G401.6 (cell line): ENCODE measurements at regions not wholly inside any gene's neighbourhood (a gene's known extent, or its start where the extent isn't known, plus 50 kb on each side); places are given as distances from the start of the nearest gene placed in this dataset.
"Not testable (repeated sequence)": the region's sequence is repeated elsewhere in the genome, so short reads cannot be mapped to it uniquely, and the experiment has no call there.

Source experiments
- FAIRE-seq: peaks from 2 replicates; lab custom pipeline; 2012; peaks lifted over from hg19 to GRCh38; lab: Jason Lieb, UNC

DNA sequence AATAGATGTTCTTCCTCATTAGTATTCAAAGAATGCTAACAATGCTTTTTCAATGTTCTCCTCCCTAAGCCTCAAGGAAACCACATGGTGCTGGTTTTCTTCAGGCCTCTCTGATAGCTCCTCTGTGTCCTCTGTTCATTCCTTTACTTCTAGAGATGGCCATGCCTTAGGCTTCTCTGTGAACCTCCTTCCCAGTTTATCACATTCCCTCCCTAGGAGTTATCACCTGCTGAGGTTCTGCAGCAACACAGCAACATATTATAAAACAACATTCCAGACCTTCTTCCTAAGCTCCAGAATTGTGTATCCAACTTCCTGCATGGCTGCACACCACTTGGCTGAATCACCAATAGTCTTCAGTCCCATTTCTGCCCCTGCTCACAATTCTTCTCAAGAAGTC lies 325.5 kb downstream of the IRS1 start:
- FAIRE-seq, result no peak

GRCh38 chr2:226471987-226472470 lies 327.6 kb downstream of the IRS1 start:
- FAIRE-seq, result no peak

GRCh38 chr2:226467633-226468032 lies 332.0 kb downstream of the IRS1 start:
- no peak for FAIRE-seq

GRCh38 chr2:226467221-226467620 lies 332.4 kb downstream of the IRS1 start:
- no peak for FAIRE-seq

GRCh38 chr2:226466589-226466988 lies 333.0 kb downstream of the IRS1 start:
- FAIRE-seq, result no peak

DNA sequence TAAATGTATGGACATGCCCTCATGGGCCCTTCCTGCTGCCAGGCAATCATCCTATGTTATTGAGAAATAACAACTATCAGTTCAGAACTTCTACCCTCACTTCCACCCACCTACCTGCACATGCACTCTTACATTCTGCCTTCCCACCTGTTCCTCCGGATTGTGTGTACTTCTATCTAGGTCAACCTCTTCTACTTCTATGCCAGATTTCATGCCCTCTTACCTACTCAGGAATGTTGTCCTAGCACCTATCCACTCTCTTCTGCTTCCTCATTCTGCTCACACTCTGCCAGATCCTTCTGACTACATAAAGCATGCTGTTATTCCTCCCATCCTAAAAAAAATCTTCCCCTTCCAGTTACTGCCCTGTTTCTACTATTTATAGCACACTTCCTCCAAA lies 333.5 kb downstream of the IRS1 start:
- no peak for FAIRE-seq

GRCh38 chr2:226464380-226464779 lies 335.2 kb downstream of the IRS1 start:
- no peak for FAIRE-seq

DNA sequence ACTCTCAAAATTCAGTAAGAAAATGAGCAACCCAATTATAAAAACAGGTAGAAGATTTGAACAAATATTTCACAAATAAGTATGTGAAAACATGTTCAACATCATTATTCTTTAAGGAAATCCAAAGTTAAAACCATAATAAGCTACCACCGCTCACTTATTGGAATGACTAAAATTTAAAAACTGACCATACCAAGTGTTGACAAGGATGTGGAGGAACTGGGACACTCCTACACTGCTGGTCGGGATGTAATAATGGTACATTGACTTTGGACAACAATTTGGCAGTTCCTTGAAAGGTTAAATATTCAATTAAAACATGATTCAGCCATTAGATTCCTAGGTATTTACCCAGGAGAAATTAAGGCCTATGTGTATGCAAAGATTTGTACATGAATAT lies 336.5 kb downstream of the IRS1 start:
- no peak for FAIRE-seq

- FAIRE-seq, result no peak
These were observed 337.6 kb downstream of the IRS1 start for GRCh38 chr2:226461981-226462380.

- FAIRE-seq, result not testable (repeated sequence)
These were observed 343.5 kb downstream of the IRS1 start for GRCh38 chr2:226456144-226456543.

DNA sequence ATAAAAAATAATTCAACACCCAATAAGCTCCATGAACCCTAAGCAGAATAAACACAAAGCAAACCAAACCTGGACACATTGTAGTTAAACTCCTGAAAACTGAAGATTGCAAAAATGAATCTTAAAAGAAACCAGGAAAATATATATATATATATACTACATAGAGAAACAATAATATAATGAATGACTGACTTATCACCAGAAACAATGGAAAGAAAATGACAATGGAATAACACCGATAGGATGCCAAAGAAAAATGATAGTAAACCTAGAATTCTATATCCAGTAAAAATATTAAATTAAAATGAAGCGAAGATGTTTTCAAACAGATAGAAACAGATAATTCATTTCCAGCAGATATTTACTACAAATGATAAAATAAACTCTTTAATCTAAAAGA lies 346.9 kb downstream of the IRS1 start:
- FAIRE-seq, result no peak

DNA sequence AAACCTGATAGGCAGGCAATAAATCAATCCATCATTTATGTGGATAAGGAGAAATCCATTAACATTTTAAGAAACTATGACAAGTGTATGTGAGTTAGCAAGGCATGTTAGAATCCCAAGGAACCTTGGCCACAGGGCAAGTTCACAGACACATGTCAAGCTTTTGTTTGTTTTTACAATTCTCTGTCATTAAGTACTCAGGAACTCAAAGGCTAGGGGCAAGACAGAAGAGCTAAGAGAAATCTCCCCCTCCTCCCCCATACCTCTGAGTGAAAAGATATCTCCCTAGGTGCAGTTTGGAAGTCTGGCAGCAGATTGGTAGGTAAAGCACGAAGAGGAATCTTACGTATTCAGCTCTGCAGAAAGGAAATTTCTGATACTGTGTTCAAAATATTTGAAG lies 348.1 kb downstream of the IRS1 start:
- FAIRE-seq, result no peak

GRCh38 chr2:226450141-226450540 lies 349.5 kb downstream of the IRS1 start:
- no peak for FAIRE-seq

GRCh38 chr2:226447338-226448300 lies 352.0 kb downstream of the IRS1 start:
- peak; percentile 53 for FAIRE-seq

- FAIRE-seq, result no peak
These were observed 353.1 kb downstream of the IRS1 start for GRCh38 chr2:226446406-226447001.

- no peak for FAIRE-seq
These were observed 354.3 kb downstream of the IRS1 start for GRCh38 chr2:226445216-226445861.

DNA sequence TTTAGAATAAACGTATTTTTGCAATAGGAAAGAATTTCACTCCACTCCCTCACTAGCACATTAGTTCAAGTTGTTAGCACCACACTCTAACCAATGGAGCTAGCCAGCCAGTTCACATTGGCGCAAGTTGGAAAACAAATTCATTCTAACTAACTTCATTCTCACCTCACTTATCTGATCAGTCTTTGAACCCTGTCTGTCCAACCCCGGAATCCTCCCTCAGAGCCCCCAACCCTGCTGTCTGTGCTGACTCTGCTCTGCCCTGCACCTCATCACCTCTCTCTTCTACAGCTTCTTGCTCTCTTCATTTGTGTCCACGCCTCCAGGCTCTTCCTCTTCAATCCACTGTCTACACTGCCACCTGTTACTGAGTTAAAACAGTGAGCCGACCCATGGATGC lies 356.5 kb downstream of the IRS1 start:
- no peak for FAIRE-seq

GRCh38 chr2:226440127-226440918 lies 359.3 kb downstream of the IRS1 start:
- FAIRE-seq, result no peak

DNA sequence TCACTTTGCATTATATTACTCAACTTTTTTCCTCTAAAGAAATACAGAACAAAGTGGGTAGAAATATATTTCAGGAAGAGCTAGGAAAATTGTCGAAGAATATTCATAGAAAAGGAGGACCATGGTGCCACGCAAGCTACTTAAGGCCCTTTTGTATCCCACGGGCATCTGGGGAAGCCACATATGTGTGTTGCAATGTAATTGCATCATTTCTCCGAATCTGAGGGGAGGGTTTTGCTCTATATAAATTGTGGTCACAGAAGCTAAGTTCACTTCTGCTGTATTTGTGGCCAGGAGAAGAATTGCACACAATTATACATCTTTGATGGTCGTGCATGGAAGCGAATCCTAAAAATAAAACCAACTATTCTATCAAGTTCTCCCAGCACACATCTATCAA lies 360.3 kb downstream of the IRS1 start:
- no peak for FAIRE-seq

GRCh38 chr2:226435146-226435545 lies 364.5 kb downstream of the IRS1 start:
- FAIRE-seq, result no peak

GRCh38 chr2:226434702-226435101 lies 364.9 kb downstream of the IRS1 start:
- no peak for FAIRE-seq

DNA sequence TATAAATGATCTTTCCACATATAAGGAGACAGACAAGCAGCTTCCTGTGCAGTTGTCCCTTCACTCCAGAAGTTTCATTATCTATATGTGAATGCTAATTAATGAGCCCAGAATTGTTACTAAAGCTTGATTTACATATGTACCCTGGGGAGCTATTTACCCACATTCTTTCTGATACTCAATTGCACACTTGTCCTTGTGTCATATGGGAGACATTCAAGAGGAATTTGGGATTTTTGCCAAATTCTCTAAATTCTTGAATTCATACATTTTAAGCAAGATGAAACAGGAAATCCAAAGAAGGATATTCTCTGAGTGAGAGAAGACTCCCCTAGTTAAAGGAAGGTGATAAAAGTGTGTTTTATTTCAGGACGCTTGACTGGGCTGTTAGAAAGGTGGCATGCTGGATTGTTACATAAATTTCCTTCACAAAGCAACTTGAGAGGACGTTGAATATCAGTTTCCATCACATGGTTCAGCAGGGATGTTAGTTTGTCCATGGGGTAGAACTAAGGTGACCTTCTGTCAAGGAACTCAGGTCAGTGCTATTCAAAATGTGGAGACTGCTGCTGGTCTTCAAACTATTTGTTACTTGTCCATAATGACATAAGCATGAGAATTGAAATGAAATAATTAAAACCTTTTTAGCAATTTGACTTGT lies 368.2 kb downstream of the IRS1 start:
- FAIRE-seq, result no peak
